ENCODE measurements at regions not wholly inside any gene's neighbourhood (a gene's known extent, or its start where the extent isn't known, plus 50 kb on each side); places are given as distances from the start of the nearest gene placed in this dataset.
"Not testable (repeated sequence)": the region's sequence is repeated elsewhere in the genome, so short reads cannot be mapped to it uniquely, and the experiment has no call there.

DNA sequence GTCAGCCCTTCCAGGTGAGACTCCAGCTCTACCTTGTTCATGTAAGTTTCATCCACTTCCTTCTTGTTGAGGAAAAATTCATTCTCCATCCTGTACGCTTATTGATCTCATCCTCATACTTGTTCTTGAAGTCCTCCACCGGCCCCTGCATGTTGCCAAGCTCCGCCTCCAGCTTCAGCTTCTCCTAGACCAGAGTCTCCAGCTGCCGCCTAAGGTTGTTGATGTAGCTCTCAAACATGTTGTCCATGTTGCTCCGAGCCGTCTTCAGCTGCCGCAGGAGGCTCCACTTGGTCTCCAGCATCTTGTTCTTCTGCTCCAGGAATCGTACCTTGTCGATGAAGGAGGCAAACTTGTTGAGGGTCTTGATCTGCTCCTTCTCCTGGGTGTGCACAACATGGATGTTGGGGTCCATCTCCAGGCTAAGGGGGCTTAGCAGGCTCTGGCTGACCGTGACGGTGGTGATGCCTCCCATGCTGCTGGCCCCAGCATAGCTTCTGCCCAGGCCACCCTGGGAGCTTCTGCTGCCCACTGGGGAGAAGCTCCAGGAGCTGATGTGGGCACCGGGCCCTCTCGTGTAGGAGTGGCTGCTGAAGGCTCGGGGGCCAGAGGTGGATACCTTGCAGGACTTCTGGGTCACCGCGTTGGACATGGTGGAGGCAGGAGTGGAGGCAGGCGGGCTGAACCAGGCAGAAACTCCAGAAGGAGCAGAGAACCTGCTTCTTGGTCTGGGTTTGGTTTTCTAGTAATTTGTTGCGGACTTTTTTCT is 422.6 kb upstream of the ARPP21 start:
- DNase-seq: no peak

DNA sequence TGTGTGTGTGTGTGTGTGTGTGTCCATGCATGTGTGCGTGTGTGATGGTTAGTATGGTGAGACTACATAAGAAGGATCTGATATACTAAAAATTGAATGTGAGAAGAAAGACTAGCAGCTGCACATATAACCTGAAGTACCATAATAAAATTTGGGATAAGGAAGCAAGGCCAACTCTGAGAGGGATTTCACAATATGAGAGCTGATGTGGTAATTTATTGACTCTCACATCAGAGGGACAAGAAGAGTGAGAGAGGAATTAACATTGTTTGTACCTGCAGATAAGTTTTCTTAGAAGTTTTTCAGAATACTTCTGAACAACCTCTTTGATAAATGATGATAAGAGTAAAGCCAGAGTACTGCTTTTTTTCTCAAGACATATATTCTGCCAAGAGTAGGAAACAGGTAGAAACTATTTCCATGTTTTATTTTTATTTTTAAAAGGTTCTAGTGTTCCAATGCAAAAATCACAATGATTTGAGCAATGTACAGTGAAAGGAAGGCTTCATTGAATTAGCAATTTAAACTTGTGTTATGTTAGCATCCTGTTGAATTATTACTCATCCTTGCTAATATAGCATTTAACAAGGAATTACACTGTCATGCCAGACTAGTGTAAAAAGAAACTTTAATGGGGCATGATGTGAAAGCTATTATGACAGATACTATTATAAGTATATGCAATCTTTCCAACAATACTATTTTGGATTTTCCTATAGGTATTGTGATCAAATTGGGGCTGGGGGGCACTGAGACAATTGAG is 415.5 kb upstream of the ARPP21 start:
- DNase-seq: no peak

DNA sequence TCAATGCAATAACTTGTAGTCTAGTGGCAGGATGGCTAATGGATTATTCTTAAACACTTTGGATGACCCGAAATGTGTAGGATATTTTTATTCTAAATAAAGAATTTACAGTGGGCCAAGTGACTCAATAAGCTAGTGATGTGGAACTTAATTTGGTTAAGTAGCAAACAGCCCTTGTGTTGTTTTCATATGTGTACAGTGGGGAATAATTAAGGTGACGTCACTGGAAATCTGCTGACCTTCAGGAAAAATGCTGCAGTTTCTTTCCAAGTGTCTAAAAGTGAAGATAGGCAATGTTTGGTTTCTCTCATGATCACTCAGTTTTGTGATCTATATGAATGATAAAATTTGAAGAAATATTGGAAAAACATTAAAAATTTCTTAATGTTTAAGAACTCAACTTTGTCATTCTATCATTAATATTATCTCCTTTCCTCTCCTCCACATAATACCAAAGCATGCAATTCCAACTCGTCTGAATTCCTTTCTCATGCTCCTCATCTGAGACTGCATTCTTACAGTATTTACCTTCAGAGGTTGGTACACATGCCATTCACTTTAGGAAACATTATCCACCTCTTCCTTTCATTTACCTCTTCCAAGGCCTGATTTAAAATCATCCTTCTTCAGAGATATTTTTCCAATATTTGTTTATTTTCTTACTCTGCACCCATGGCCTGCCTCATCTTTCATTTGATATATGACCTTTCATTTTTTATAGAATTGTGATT is 414.6 kb upstream of the ARPP21 start:
- no peak for DNase-seq

DNA sequence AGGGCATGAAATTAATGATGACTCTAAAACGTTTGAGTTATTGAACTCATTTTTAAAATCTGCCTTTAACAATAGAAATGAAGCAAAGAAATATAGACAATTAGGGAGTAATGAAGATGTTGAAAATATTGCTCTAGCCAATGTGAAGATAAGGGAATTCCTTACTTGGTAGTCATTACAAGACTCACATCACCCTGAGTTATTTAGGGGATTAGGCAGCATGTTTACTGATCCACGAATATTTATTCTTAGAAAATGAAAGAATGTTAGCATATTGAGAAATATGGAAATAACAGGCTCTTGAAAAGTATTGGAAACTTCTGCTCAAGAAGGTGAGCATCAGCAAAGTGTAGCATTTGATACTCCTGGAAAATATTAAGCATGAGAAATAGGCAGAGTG is 398.1 kb upstream of the ARPP21 start:
- no peak for DNase-seq

DNA sequence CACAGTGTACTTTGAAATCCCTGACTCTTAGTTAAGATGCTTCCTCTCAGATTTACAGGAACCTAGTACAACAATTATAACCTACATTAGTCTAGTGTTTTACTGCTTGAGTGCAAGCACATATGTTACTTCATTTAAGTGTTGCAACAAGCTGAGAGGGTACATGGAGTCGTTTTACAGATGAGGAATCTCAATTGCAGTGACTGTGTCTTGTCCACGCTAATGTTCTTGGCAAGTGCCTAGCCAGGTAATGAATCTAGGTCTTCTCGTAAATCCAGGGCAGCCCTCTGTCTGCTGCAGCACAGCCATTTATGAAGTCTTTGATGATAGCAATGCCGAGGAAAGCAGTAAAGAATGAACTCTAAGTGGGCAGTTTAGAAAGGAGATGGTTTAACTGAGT is 384.4 kb upstream of the ARPP21 start:
- no peak for DNase-seq

DNA sequence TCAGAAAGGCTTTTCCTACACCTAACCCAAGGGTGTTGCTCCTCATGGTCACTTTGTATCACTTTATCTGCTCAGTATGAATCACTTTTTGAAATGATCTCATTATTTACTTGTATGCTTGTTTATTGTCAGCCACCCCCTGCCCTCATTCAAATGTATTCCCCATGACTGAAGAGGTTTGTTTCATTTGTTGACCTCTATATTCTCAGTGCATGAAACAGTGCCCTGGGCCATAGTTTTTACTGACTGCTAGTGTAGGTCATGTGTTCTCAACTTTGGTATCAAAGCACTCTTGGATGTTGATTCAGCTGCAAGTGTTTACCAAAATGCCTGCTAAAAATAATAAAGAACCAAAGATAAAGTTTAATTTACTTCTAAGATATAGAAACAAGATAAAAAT is 381.7 kb upstream of the ARPP21 start:
- no peak for DNase-seq

DNA sequence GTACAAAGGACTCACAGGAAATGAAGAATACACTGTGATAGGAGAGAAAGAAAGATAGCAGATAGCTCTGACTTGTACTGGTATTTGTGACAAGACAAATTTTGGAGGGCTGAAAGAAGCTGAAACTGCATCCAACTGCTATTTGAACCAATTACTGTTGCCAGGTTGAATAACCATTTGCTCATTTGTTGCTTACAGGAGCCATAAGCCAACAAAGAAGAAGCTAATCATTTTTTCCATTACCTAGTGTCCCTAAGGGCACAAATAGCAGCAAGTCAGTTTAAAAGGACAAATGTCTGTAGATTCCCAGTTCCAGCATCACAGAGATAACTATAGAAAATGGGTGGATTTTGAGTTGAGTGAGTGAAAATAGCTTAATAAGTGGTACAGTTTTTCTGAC is 376.9 kb upstream of the ARPP21 start:
- no peak for DNase-seq

DNA sequence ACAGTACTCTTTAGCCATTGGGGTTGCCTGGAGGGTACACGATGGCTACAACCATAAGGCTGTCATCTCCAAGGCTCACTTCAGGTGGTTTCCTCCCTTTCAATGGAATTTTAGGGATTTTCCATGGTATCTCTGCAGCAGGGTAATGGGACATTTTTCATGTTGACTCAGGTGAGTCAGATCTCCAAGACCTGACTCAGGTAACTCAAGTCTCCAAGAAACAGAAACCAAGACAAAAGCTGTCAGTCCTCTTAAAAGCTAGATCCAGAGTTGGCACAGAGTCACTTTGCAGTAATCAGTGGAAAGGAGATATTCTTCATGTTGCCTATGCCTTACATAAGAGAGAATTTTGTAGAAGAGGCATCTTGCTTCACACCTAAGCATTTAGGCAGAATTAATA is 375.8 kb upstream of the ARPP21 start:
- DNase-seq: no peak

DNA sequence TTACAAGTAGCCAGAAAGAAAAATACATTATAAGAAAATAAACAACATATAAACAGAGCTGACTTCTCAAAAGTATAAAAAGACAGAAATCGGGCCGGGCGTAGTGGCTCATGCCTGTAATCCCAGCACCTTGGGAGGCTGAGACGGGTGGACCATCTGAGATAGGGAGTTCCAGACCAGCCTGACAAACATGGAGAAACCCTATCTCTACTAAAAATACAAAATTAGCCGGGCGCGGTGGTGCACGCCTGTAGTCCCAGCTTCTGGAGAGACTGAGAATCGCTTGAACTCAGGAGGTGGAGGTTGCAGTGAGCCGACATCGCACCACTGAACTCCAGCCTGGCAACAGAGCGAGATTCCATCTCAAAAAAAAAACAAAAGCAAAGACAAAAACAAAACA is 373.3 kb upstream of the ARPP21 start:
- DNase-seq: not testable (repeated sequence)

DNA sequence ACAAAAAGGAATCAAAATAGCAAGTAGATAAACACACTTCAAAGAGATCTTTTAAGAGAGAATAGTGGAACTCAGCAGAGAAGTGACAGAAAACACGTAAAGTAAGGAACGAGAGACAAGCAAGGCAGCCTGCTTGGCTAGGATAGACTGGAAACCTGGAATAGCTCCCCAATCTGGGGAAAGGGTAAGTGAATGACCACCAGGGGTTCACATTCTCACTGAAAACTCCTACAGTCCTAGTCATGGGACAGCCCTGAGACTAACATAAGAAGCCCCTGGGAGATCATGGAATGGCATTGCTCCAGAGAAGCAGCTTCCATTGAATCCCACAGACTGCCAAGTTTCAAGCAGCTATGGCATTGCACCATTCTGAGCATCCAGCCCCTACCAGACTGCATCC is 363.6 kb upstream of the ARPP21 start:
- no peak for DNase-seq

DNA sequence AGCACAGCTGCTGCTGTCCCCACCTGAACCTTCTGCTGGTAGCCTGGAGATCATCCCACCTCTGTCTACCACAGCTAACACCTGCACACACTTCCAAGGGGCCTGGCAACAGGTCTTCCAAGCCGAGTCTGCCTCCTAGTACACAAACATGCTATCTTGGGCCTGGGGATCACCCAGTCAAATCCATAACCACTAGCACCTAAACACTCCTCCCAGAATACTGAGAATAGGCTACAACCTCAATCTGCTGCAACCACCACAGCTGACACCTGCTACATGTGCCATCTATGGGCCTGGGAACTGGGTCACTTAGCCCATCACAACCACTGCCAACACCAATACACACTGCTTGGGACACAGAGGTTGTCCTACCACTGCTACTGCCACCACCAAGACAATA is 362.8 kb upstream of the ARPP21 start:
- DNase-seq: no peak

DNA sequence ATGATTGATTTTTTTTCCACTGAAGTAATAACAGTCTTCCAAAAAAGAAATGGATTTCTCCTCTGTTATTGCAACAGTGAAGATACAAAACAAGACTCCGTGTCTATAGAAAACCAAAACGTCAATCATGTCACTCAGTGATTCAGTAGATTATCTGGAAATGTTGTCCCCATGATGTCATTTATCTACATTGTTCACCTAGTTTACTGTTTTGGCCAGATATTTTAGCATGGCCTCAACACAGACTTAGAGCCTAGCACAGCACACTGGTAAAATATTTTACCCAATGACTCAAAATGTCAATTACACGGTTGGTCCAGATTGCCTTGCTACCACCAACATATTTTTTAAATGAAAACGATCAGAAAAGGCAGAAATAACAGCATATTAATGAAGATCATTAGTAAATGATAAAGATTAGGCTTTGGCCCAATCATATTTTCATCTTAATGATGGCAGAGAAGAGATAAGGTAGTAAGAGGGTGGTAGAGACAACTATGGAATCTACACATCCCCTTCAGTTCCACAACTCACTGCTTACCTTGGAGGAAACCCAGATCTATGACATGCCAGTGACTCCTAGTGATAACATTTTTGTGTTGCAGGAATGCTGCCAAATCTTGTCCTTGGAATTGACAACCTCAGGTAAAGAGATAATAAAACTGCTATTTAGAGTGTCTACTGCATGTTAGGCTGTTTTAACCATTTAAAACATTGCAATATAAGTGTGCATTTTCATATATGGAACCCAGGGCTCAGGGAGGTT is 347.7 kb upstream of the ARPP21 start:
- no peak for DNase-seq

DNA sequence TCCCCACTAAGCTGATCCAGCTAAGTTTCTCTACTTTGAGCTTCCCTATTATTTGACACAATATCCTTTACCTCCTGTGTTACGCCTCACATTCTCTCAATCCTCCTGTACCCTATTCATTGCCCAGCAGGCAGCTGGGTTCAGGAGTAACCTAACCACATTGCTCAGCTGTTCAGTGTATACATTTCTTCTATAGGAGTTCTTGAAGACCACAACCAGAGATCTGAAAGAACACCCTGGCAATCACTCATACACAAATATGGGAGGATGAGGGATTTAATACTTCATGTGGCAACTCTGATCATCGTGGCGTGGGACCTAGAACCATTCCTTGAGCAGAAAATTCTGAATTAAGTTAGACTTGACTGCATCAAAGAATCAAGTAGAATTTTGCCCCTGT is 346.8 kb upstream of the ARPP21 start:
- no peak for DNase-seq

DNA sequence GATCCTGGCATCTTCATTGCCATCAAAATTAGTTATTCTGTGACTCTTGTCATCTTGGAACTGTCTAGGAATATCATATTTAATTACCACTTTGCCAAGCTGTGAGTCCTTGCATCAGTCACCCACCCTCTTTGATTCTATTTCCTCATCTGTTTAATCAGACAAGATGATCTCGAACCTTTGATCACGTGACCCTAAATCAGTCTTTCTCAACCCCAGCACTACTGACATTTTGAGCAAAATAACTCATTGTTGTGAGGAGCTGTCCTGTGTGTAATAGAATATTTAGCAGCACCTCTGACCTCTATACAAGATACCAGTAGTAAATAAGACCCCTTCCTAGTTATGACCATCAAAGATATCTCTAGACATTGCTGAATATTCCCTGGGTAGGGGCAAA is 343.4 kb upstream of the ARPP21 start:
- no peak for DNase-seq

DNA sequence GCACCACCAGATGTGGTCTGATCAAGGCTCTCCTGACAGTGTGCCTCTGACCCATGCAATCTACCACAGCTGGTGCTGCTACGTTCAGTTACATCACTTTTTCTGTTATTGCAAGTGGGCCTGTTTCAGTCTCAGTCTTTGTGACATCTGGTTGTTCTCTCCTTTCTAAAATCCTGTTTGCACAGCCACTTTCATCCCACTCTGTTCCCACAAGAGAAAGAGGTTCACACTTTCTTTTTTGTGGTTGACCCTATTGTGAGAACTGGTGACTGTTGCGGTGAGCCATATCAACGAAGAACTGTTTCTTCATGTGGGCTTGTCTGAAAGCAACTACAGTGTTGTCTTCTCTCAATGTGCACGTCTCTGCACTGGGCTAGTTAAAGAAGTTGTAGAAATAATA is 342.8 kb upstream of the ARPP21 start:
- no peak for DNase-seq

DNA sequence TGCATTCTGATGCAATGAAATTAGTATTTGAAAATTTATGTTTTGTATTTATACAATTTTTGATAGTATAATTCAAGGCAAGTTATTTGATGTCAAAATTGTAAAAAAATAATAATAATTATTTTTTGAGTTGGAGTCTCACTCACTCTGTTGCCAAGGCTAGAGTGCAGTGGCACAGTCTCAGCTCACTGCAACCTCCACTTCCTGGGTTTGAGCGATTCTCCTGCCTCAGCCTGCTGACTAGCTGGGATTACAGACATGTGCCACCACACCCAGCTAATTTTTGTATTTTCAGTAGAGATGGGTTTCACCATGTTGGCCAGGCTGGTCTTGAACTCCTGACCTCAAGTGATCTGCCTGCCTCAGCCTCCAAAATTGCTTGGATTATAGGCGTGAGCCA is 342.4 kb upstream of the ARPP21 start:
- not testable (repeated sequence) for DNase-seq

DNA sequence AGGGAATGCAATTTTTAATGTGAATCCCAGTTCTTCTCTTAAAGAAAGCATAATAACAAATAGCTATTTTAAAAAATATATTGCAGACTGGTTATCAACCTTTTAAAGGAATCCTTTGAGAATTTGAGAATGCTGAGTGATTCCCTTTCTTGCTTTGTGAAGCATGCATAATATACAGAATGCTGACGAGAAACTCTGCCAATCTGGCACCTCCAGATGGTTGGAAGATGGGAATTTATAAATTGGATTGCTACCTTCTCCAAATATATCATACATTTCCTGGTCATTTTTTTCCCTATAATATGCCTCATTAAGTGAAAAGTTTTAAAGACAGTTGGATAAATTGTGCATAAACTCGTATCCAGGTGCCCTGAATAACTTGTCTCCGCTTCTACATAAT is 333.9 kb upstream of the ARPP21 start:
- DNase-seq: no peak

DNA sequence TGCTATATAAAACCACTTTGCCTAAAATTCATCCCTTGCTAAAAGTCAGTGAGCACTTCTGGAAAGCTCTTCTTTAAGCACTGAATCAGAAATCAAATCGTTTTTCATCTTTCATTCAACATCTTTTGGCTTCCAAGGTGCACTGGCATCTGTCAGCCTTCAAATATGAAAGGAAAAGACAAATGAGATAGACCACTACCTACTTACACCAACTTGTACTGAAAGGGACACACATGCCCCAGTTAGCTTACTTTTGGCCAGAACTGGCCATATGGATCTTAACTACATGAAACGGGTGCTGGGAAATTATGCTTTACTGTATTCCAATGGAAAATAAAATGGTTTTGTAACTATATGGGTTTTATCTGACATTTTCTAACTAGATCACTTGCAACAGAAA is 332.0 kb upstream of the ARPP21 start:
- no peak for DNase-seq

DNA sequence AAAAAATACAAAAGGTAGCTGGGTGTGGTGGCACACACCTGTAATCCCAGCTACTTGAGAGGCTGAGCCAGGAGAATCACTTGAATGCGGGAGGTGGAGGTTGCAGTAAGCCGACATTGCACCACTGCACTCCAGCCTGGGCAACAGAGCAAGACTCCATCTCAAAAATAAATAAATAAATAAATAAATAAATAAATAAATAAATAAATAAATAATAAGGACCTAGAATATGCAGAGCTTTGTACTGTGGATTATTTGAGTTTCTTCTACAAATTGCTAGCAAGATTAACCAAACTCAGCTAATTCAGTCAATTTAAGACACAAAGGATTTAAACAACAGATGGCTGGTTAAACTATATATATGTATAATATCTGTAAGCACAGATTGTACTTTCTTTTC is 322.5 kb upstream of the ARPP21 start:
- DNase-seq: not testable (repeated sequence)

DNA sequence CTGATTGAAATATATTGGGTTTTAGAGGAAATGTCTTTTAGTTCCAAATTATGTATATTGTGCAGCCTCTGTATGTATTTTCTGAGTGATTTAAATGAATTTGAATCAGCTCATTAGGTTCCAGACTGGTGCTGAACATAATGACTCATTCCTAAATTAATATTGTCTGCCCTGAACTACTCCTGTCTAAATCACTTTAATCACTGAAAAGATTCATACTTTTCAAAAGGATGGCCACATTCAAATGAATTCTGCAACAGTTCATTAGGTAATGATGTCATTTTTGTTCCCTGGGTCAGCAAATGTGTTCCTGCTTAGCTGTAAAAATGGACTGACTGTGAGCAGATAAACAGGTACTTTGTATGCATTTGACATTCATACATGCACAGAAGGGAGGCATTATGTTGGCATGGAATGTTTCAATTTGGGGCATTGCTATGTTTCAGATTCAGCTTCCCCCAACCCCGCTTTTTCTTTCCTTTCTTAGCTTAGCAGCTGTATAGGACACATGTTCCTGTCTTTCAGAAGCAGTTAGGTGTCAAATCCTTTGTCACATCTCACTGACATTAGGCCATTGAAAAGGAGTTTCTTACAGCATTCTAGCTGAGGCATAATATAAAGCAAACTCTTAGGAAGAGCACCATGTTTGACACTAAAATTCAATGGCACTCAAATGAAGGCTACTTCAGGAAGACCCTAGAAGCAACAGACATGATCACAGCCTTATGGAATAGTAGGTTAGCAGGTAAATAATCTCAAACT is 318.5 kb upstream of the ARPP21 start:
- no peak for DNase-seq

DNA sequence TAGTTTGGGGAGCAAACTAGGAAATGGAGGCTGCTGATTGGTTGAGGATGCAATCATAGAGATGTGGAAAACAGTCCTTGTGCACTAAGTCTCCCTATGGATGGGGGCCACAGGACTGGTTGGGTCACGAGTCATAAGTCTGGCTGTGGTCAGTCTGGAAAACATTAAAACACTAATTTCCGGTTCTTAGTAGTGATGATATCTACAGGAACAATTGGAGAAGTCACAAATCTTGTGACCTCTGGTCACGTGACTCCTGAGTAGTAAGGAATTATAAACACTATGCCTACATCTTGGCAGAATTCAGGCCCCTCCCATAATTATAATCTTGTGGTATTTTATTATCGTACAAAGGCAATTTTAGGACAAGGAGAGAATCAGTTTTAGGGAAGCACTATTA is 317.3 kb upstream of the ARPP21 start:
- DNase-seq: no peak

DNA sequence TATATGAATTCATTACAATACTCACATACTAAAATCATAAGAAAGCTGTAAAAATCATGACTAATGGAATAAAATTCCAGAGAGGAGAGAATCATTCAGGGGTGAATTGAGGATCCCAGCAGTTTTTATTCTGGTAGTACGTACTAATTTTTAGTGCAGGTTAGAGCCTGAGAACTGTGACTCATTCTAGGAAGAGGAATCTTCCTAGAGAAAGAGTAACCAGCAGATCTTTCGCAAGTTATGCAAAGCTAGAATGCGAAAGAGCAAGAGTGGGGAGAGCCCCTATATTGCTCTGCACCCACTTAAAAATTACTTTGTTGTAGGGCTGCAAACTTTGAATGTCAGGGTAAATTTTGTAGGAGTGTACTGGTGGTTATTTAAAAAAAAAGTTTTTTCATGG is 303.6 kb upstream of the ARPP21 start:
- no peak for DNase-seq
